ENCODE measurements at regions not wholly inside any gene's neighbourhood (a gene's known extent, or its start where the extent isn't known, plus 50 kb on each side); places are given as distances from the start of the nearest gene placed in this dataset.
"Not testable (repeated sequence)": the region's sequence is repeated elsewhere in the genome, so short reads cannot be mapped to it uniquely, and the experiment has no call there.

DNA sequence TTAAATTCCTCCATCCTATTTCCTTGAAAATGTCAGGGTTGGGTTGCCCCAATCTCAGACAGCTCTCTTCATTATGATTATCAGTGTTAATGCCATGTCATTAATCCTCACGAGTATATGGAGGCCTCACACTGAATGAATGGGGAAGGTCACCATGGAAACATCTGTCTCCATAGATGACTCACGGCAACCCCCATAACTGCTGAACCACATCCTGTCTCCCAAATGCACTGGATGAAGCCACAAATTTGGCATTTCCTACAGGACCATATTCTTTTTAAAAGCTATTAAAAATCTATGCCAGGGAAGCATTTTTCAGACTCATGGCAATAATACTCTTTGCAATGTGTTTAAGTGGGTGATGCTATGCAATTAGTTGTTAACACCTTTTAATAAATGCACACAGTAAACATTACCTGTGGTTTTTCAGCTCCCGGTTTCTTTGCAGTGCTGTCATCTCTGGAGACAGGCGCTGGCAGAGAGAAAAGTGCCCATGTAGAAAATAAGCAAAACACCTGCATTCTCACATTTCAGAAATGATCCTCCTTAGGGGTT lies 80.1 kb upstream of the PTPRK start:
- Histone ChIP-seq H3K4me3 (ENCODE audit: low read length) (no peak overlapping the region), H3K27ac (ENCODE audit: low read length) (no peak overlapping the region)
- no CpG with 5 or more reads among the region's 4 CpGs for WGBS (ENCODE audit: insufficient coverage, insufficient read length)

DNA sequence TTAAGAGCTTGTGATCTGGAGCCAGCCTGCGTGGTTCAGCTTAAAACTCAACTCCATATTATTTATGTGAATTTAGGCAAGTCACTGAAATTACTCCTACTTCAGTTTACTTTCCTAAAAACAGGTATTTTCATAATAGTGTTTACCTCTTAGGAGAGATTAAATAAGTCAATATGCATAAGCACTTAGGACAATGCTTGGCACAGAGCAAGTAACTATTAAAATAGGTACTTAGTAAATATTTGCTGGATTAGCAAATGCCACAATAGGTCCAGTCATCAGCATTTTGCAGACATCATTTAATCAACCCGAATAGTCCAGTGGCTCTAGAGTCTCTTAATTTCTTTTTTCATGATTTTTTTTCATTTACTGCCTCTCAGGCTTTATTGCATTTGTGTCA lies 78.6 kb upstream of the PTPRK start:
- no peak overlapping the region for H3K27ac ChIP-seq (ENCODE audit: low read length)
- no peak for DNase-seq (ENCODE audit: low read depth, low spot score)
- no peaks in the 10 kb centered on the region for H3K36me3 ChIP-seq (ENCODE audit: control insufficient read depth, insufficient read depth, low read length)
- no peaks in the 10 kb centered on the region for H3K27me3 ChIP-seq (ENCODE audit: control insufficient read depth, insufficient read depth, low read length)
- no peaks in the 10 kb centered on the region for H3K4me1 ChIP-seq (ENCODE audit: control insufficient read depth, insufficient read depth, low read length)
- WGBS (ENCODE audit: insufficient coverage, insufficient read length) = no CpG with 5 or more reads among the region's 2 CpGs
- H3K9me3 ChIP-seq (ENCODE audit: control insufficient read depth, insufficient read depth, low read length) = no peaks in the 10 kb centered on the region
- no peak overlapping the region for H3K4me3 ChIP-seq (ENCODE audit: low read length)

More for the DNA sequence above, 80.1 kb upstream of the PTPRK start:
- no peaks in the 10 kb centered on the region for H3K36me3 ChIP-seq (ENCODE audit: control insufficient read depth, insufficient read depth, low read length)
- H3K9me3 ChIP-seq (ENCODE audit: control insufficient read depth, insufficient read depth, low read length) = no peaks in the 10 kb centered on the region
- DNase-seq (ENCODE audit: low read depth, low spot score) = no peak
- no peaks in the 10 kb centered on the region for H3K27me3 ChIP-seq (ENCODE audit: control insufficient read depth, insufficient read depth, low read length)
- peaks cover 2% of the 10 kb centered on the region; the same call in 1 of the 2 replicates for H3K4me1 ChIP-seq (ENCODE audit: control insufficient read depth, insufficient read depth, low read length)

DNA sequence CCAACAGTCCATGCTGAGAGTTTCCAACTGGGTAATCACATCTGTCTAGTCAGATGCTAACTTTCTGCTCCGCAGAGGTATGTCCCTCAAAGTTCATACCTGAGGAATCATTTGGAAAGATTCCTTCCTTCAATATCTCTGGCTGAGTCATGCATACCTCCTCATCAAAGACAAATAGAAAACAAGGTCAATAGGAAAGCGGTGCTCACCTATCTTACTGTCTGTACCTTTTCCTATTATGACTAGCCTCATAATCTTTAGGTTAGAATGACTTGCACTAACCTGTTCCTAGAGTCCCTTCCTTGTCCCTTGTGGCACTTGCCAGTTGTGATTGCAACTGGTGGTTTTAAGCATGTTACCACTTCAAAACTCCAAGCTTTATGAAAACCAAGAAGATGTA lies 78.2 kb upstream of the PTPRK start:
- no peak overlapping the region for H3K4me3 ChIP-seq (ENCODE audit: low read length)
- H3K9me3 ChIP-seq (ENCODE audit: control insufficient read depth, insufficient read depth, low read length) = no peaks in the 10 kb centered on the region
- no peak overlapping the region for H3K27ac ChIP-seq (ENCODE audit: low read length)
- H3K36me3 ChIP-seq (ENCODE audit: control insufficient read depth, insufficient read depth, low read length) = no peaks in the 10 kb centered on the region
- no CpG with 5 or more reads among the region's 2 CpGs for WGBS (ENCODE audit: insufficient coverage, insufficient read length)
- no peaks in the 10 kb centered on the region for H3K4me1 ChIP-seq (ENCODE audit: control insufficient read depth, insufficient read depth, low read length)
- no peaks in the 10 kb centered on the region for H3K27me3 ChIP-seq (ENCODE audit: control insufficient read depth, insufficient read depth, low read length)
- no peak for DNase-seq (ENCODE audit: low read depth, low spot score)

DNA sequence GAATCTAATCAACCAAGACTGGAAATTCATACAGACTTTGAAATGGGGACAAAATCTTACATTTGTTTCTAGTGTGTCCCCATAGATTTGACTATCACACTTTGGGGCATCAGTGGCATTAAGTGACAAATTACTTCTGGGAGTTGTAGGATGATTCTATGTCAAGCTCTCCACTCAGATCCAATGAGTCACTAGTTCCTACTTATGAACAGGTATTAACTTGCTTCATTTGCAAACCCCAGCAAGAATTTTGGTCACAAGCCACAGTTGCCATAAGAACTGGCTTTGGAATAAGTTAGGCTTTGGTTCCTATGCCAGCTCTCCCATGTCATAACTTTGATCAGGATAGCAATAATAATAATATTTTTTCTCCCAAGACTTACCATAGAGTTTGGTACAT lies 77.6 kb upstream of the PTPRK start:
- H3K36me3 ChIP-seq (ENCODE audit: control insufficient read depth, insufficient read depth, low read length) = no peaks in the 10 kb centered on the region
- no peak for DNase-seq (ENCODE audit: low read depth, low spot score)
- H3K4me1 ChIP-seq (ENCODE audit: control insufficient read depth, insufficient read depth, low read length) = no peaks in the 10 kb centered on the region

DNA sequence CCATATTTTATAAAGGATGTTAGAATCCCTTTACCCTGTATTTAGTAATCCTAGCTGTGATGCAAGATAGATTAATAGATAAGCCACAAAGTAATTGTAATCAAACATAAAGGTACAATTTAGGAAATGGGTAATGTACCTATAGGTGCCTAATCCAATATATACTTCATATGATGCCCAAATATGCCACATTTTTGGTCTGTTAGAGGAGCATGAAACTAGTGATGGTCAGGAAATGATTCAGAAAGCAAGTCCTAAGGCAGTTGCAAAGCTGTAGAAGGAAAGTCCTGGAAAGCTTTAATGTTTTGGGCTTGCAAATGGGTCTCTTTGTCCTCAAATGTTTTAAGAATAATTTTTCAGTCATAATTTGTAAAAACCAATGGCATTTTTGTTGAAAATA lies 76.6 kb upstream of the PTPRK start:
- no peak for DNase-seq (ENCODE audit: low read depth, low spot score)
- H3K9me3 ChIP-seq (ENCODE audit: control insufficient read depth, insufficient read depth, low read length) = no peaks in the 10 kb centered on the region
- no peak overlapping the region for H3K4me3 ChIP-seq (ENCODE audit: low read length)
- H3K27me3 ChIP-seq (ENCODE audit: control insufficient read depth, insufficient read depth, low read length) = no peaks in the 10 kb centered on the region
- no peak overlapping the region for H3K27ac ChIP-seq (ENCODE audit: low read length)
- no peaks in the 10 kb centered on the region for H3K36me3 ChIP-seq (ENCODE audit: control insufficient read depth, insufficient read depth, low read length)
- H3K4me1 ChIP-seq (ENCODE audit: control insufficient read depth, insufficient read depth, low read length) = no peaks in the 10 kb centered on the region

More for the DNA sequence above, 77.6 kb upstream of the PTPRK start:
- Histone ChIP-seq H3K27me3 (ENCODE audit: control insufficient read depth, insufficient read depth, low read length) (no peaks in the 10 kb centered on the region), H3K4me3 (ENCODE audit: low read length) (no peak overlapping the region), H3K9me3 (ENCODE audit: control insufficient read depth, insufficient read depth, low read length) (no peaks in the 10 kb centered on the region), H3K27ac (ENCODE audit: low read length) (no peak overlapping the region)

DNA sequence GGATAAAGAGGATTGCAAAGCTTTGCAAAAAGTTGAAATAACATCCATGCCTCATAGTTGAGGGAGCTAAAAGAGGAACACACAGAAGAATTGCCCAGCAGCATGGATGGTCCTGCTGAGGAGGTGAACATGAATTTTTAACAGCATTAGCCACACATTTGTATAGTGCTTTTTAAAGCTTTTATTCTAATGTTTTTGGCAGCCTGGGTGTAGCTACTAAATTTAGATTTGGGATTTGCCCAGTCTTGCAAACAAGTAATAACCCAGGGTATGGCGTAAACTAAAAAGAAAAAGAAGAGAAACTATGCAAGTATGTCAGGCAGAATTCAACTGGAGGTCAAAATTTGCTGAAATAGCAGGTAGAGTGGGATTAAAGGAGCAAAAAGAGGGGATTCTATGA lies 75.1 kb upstream of the PTPRK start:
- H3K9me3 ChIP-seq (ENCODE audit: control insufficient read depth, insufficient read depth, low read length) = no peaks in the 10 kb centered on the region
- H3K4me3 ChIP-seq (ENCODE audit: low read length) = no peak overlapping the region
- WGBS (ENCODE audit: insufficient coverage, insufficient read length) = no CpG with 5 or more reads among the region's 1 CpG
- DNase-seq (ENCODE audit: low read depth, low spot score) = no peak
- H3K27me3 ChIP-seq (ENCODE audit: control insufficient read depth, insufficient read depth, low read length) = no peaks in the 10 kb centered on the region
- no peak overlapping the region for H3K27ac ChIP-seq (ENCODE audit: low read length)
- H3K36me3 ChIP-seq (ENCODE audit: control insufficient read depth, insufficient read depth, low read length) = no peaks in the 10 kb centered on the region
- H3K4me1 ChIP-seq (ENCODE audit: control insufficient read depth, insufficient read depth, low read length) = no peaks in the 10 kb centered on the region

DNA sequence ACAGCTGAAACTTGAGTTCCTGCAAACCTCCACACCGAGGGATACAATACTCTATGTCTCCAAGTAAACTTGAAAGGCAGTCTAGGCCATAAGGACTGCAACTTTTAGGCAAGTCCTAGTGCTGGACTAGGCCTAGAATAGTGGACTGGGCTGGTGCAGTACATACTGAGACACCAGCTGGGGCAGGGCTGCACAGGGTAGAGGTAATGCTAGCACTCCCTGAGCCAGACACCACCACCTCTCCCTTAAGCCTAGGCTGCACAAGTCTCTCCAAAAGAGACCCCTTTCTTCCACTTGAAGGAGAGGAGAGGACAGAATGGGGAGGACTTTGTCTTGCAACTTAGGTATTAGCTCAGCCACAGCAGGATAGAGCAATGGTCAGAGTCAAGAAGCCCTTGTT lies 65.7 kb upstream of the PTPRK start:
- WGBS (ENCODE audit: insufficient coverage, insufficient read length) = no CpG with 5 or more reads among the region's 1 CpG
- no peak for DNase-seq (ENCODE audit: low read depth, low spot score)
- H3K27me3 ChIP-seq (ENCODE audit: control insufficient read depth, insufficient read depth, low read length) = no peaks in the 10 kb centered on the region
- H3K27ac ChIP-seq (ENCODE audit: low read length) = no peak overlapping the region
- H3K36me3 ChIP-seq (ENCODE audit: control insufficient read depth, insufficient read depth, low read length) = no peaks in the 10 kb centered on the region
- H3K4me1 ChIP-seq (ENCODE audit: control insufficient read depth, insufficient read depth, low read length) = 0 out of 2 replicates have a peak, but pooled peaks cover 1% of the 10 kb centered on the region
- no peak overlapping the region for H3K4me3 ChIP-seq (ENCODE audit: low read length)
- no peaks in the 10 kb centered on the region for H3K9me3 ChIP-seq (ENCODE audit: control insufficient read depth, insufficient read depth, low read length)

DNA sequence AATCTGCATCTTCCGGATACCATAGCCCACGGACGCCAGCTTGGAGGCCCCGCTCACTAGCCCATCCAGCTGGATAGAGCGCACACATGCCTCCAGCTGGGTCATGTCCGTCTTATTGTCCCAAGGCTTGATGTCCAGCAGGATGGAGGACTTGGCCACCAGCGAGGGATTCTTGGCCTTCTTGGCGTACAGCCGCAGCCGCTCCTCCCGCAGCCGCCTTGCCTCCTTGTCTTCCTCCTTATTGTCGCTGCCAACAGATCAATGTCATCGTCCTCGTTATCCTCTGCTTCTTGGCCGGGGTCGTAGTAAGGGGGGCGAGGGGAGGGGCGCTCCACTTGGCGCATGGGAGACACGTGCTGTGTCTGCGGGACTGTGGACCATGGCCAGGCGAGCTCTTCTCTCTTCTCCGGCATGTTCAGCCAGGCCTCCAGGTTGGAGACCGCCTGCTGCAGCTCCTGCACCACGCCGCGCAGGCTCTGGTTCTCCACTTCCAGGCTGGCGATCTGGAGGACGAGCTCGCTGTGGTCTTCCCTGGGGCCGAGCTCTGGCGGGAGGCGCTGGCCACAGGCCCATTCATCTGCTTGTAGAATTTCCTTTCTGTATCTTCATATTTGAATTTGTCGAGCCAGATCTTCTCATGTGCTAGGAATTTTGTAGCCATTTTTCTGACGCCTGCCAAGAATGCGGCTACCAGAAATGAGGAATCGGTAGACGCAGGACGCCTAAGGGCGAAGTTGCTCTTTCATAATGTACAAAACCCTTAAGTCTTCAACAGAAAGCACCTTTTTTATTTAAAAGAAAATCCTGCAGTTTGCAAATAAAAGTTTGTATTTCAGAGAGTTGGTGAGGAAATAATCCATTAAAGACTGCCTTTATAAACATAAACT lies 60.1 kb upstream of the PTPRK start:
- no peak overlapping the region for H3K4me3 ChIP-seq (ENCODE audit: low read length)
- H3K27me3 ChIP-seq (ENCODE audit: control insufficient read depth, insufficient read depth, low read length) = no peaks in the 10 kb centered on the region
- no peak overlapping the region for H3K27ac ChIP-seq (ENCODE audit: low read length)
- no peak for DNase-seq (ENCODE audit: low read depth, low spot score)
- no CpG with 5 or more reads among the region's 41 CpGs for WGBS (ENCODE audit: insufficient coverage, insufficient read length)
- no peaks in the 10 kb centered on the region for H3K9me3 ChIP-seq (ENCODE audit: control insufficient read depth, insufficient read depth, low read length)
- 0 out of 2 replicates have a peak, but pooled peaks cover 1% of the 10 kb centered on the region for H3K4me1 ChIP-seq (ENCODE audit: control insufficient read depth, insufficient read depth, low read length)
- no peaks in the 10 kb centered on the region for H3K36me3 ChIP-seq (ENCODE audit: control insufficient read depth, insufficient read depth, low read length)

DNA sequence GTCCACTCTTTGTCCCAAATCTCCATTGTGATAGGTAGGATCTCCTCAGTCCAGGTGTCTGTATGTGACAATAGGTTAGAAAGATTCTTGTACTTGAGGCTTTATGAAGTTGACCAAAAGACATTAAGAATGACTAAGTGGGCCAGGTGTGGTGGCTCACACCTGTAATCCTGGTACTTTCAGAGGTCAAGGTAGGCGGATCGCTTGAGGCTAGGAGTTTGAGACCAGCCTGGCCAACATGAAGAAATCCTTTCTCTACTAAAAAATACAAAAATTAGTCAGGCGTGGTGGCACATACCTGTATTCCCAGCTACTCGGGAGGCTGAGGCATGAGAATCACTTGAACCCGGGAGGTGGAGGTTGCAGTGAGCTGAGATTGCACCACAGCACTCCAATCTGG lies 54.9 kb upstream of the PTPRK start:
- not testable (repeated sequence) for H3K27ac ChIP-seq (ENCODE audit: low read length); H3K9me3 ChIP-seq (ENCODE audit: control insufficient read depth, insufficient read depth, low read length); H3K27me3 ChIP-seq (ENCODE audit: control insufficient read depth, insufficient read depth, low read length); H3K4me1 ChIP-seq (ENCODE audit: control insufficient read depth, insufficient read depth, low read length); DNase-seq (ENCODE audit: low read depth, low spot score); H3K36me3 ChIP-seq (ENCODE audit: control insufficient read depth, insufficient read depth, low read length); H3K4me3 ChIP-seq (ENCODE audit: low read length)
- no CpG with 5 or more reads among the region's 5 CpGs for WGBS (ENCODE audit: insufficient coverage, insufficient read length)

DNA sequence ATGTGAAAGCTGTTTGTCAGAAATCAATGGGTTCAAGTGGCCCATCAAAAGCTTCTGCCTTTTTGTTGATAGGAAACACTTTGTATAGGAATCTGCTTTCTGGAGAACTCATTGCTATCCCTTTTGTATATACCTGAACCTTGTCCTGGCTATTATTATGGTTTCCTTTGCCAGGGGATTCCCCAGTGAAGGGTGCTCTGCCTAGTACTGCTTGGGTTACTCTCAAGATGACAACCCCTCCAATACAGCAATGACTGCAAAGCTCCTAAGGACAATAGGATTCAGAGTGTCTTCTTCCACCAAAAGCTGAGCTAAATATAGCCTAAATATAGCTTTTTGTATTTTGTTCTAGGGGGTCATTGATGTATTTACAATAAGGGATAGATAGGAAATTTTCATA lies 54.0 kb upstream of the PTPRK start:
- H3K4me1 ChIP-seq (ENCODE audit: control insufficient read depth, insufficient read depth, low read length) = no peaks in the 10 kb centered on the region
- DNase-seq (ENCODE audit: low read depth, low spot score) = no peak

DNA sequence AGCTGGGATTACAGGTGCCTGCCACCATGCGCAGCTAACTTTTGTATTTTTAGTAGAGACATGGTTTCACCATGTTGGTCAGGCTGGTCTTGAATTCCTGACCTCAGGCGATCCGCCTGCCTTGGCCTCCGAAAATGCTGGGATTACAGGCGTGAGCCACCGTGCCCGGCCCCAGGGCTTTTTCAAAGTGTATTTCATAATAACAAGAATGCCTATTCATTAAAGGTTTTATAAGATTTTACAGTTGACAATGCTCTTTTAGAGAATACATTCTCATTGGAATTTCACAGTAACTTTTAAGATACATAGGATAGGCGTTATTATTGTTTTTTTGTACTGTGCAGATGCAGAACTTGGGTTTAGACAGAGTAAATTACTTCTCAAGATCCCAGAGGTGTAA lies 52.6 kb upstream of the PTPRK start:
- H3K4me3 ChIP-seq (ENCODE audit: low read length) = no peak overlapping the region
- H3K27ac ChIP-seq (ENCODE audit: low read length) = no peak overlapping the region
- H3K36me3 ChIP-seq (ENCODE audit: control insufficient read depth, insufficient read depth, low read length) = no peaks in the 10 kb centered on the region
- DNase-seq (ENCODE audit: low read depth, low spot score) = no peak
- WGBS (ENCODE audit: insufficient coverage, insufficient read length) = no CpG with 5 or more reads among the region's 8 CpGs
- H3K27me3 ChIP-seq (ENCODE audit: control insufficient read depth, insufficient read depth, low read length) = no peaks in the 10 kb centered on the region
- H3K9me3 ChIP-seq (ENCODE audit: control insufficient read depth, insufficient read depth, low read length) = no peaks in the 10 kb centered on the region
- H3K4me1 ChIP-seq (ENCODE audit: control insufficient read depth, insufficient read depth, low read length) = no peaks in the 10 kb centered on the region

More for the DNA sequence above, 54.0 kb upstream of the PTPRK start:
- no peak overlapping the region for H3K27ac ChIP-seq (ENCODE audit: low read length)
- no peaks in the 10 kb centered on the region for H3K27me3 ChIP-seq (ENCODE audit: control insufficient read depth, insufficient read depth, low read length)
- H3K36me3 ChIP-seq (ENCODE audit: control insufficient read depth, insufficient read depth, low read length) = no peaks in the 10 kb centered on the region
- no peaks in the 10 kb centered on the region for H3K9me3 ChIP-seq (ENCODE audit: control insufficient read depth, insufficient read depth, low read length)
- no peak overlapping the region for H3K4me3 ChIP-seq (ENCODE audit: low read length)

Data from iPS DF 6.9 (cell line).